Heart left ventricle (tissue), 16 donors: ENCODE measurements at regions not wholly inside any gene's neighbourhood (a gene's known extent, or its start where the extent isn't known, plus 50 kb on each side); places are given as distances from the start of the nearest gene placed in this dataset.

Experiments
- ATAC-seq, 4 donors: fragments of 200-7000 bp; cut with Tn5 transposase; one replicate each; pipeline ENCODE4 v1.9.1; 2020 to 2022; ENCODE audit warnings: moderate library complexity in 4 of 4, mild to moderate bottlenecking in 3 of 4, moderate number of reproducible peaks in 1 of 4
- DNase-seq, 5 donors: peaks; one replicate each; pipeline ENCODE4 v3.0.0-alpha.2; 2020
- H3K27ac ChIP-seq, 12 donors: fragments of 200-600 bp; sonication (generic) in 4 of 12; one replicate each; pipeline versions ENCODE4 v1.5.0 to v1.8.0; 2016 to 2022; ENCODE audit warnings: mild to moderate bottlenecking in 2 of 12
- H3K27me3 ChIP-seq, 9 donors: fragments of 200-600 bp; sonication (generic) in 2 of 9; one replicate each; pipeline versions ENCODE4 v1.5.1 to v1.8.0; 2016 to 2022; ENCODE audit warnings: mild to moderate bottlenecking in 3 of 9
- H3K36me3 ChIP-seq, 9 donors: fragments of 200-600 bp; sonication (generic) in 2 of 9; one replicate each; pipeline versions ENCODE4 v1.5.0 to v1.8.0; 2018 to 2022; ENCODE audit warnings: mild to moderate bottlenecking in 2 of 9
- H3K4me1 ChIP-seq, 12 donors: fragments of 200-600 bp; sonication (generic) in 4 of 12; one replicate each; pipeline versions ENCODE4 v1.5.0 to v1.8.0; 2016 to 2022; ENCODE audit warnings: mild to moderate bottlenecking in 3 of 12
- H3K4me3 ChIP-seq, 12 donors: fragments of 200-600 bp; sonication (generic) in 4 of 12; one replicate each; pipeline versions ENCODE4 v1.5.0 to v1.8.0; 2017 to 2022; ENCODE audit warnings: mild to moderate bottlenecking in 9 of 12, moderate library complexity in 4 of 12
- H3K9me3 ChIP-seq, 12 donors: fragments of 200-600 bp; sonication (generic) in 4 of 12; one replicate each; pipeline versions ENCODE4 v1.5.0 to v1.8.0; 2016 to 2022; ENCODE audit warnings: mild to moderate bottlenecking in 1 of 12
- POLR2A ChIP-seq, 2 donors: fragments of 450-650 bp; IDR thresholded peaks; one replicate each; pipeline ENCODE4 v1.6.1; 2017; ENCODE audit warnings: antibody characterized with exemption in 2 of 2, mild to moderate bottlenecking in 2 of 2, moderate library complexity in 2 of 2
- WGBS, 4 donors: extraction: QIAGEN DNeasy Blood & Tissue Kit in 2 of 4; methylation state at CpG; one replicate each; pipeline versions ENCODE4 v1.1.5 to v1.1.7; 2013 to 2018; 5-methylcytosine and 5-hydroxymethylcytosine counted together
- intact Hi-C, 10 donors: fragments of 100-400 bp; cut with DNase I; formaldehyde crosslinking; loops; one replicate each; pipeline versions ENCODE4 v1.11.1 to v1.14.2; 2022
- TF ChIP-seq, protein P1 (sequence below), 12 donors: fragments of 200-600 bp; sonication (generic) in 4 of 12; IDR thresholded peaks; one replicate each; pipeline versions ENCODE4 v1.5.0 to v1.8.0; 2018 to 2022; ENCODE audit warnings: antibody characterized with exemption in 12 of 12, mild to moderate bottlenecking in 5 of 12
- donor health status: ischemic (EF 13 %, LVEDD 7.1; RV severe dilation, severe dysfunction).
- donor health status: healthy with polysubstance abuse.
- donor health status: DM: no; HTN: yes; CAD: no.
- donor health status: DM: no; HTN: no; CAD: no.
- donor health status: ischemic (EF 25% LVEDD 6.9; RV normal size, moderate dysfunction).
- donor health status: ischemic (EF 25% LVEDD 5.7; RV mildly dilated, moderate dysfunction).
- donor health status: healthy.
- donor health status: DM: yes; HTN: yes; CAD: no.
- donor health status: ischemic (EF 35%, LVEDD 5.7; RV mildly dilated, moderate dysfunction).
- donor health status: nonischemic (EF 11% LVEDD 7.7; RV severe dilation, severe dysfunction).
- donor health status: DM: yes; HTN: yes; CAD: no.
- donor health status: PGD.
- donor health status: ischemic (EF 29% LVEDD 5.4; RV normal size, mild dysfunction).
- donor health status: nonischemic (EF 23%, LVEDD 6.1; RV moderate dilation, normal function).

DNA sequence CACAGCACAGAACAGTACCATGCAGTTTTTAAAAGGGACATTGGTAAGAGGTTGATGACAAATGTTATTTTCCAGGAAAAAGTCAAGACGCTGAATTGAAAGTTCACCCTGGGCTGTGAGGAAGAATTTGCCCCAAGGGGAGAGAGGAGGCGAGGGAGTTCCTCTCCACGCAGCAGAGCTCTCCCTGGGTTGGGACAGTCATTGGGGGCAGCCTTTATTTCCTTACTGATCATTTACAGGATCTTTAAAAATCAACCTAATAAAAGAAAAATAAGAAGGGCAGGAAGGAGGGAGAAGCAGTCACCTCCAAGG lies 49.9 kb upstream of the WNT7B start:
- H3K27ac ChIP-seq, result peak overlapping the region; percentile 52 to 93 (median 84)

DNA sequence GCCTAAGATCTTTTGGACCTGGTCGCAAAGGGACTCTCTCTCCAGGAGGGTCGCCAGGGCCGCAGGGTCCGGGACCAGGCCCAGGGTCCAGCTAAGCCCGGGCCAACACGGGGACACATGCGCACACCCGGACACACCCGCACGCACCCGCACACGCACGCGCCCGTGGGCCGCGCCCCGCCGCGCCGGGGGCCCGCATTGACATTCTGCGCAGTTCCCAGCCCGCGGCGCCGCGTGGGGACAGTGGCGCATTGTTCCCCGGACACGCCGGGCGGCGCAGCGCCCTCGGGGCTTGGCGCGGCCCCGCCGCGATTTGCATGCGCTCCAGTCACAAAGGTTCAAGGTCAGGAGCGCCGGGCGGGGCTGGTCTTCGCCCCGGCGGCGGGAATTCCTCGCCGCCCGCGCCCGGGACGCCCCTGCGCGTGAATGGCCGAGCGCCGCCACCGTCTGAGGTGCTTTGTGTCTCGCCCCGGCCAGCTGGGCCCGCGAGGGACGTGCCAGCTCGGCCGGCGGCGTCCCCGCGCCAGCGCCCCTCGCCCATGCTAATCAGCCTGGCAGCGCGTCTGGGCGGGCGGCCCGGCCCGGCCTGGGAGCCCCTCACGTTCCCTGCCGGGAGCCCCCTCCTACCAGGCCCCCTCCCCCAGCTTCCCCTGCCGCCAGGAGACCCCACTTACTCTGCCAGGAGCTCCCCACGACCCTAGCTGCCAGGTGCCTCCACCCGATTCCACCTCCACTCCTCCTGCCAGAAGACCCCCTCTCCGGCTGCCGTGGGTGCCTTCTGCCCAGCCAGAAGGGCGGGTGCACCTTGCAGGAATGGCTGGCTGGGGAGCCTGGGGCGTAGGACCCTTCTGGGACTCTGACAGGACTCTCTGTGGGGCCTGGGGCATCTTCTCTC lies 50.5 kb upstream of the WNT7B start:
- Histone ChIP-seq H3K36me3 (no peaks in the 10 kb centered on the region), H3K9me3 (no peaks in the 10 kb centered on the region), H3K4me3 (peak overlapping the region; percentile 12 to 61 (median 56)), H3K27ac (peak overlapping the region; percentile 52 to 93 (median 84)), H3K27me3 (peaks cover 0 to 7% (median 0%) of the 10 kb centered on the region in 9 donors), H3K4me1 (peaks cover 0 to 27% (median 14%) of the 10 kb centered on the region in 12 donors)
- DNase-seq (peak; percentile 75 to 87 (median 78)), ATAC-seq (peak in 3 of 4 donors; percentile 68 to 82 (median 81))
- intact Hi-C loops, result no loop called here
- 4 to 16% (median 12%) methylated on average over 39 to 89 of the region's 89 CpGs for WGBS, 4 donors
- TF ChIP-seq, protein P1, sequence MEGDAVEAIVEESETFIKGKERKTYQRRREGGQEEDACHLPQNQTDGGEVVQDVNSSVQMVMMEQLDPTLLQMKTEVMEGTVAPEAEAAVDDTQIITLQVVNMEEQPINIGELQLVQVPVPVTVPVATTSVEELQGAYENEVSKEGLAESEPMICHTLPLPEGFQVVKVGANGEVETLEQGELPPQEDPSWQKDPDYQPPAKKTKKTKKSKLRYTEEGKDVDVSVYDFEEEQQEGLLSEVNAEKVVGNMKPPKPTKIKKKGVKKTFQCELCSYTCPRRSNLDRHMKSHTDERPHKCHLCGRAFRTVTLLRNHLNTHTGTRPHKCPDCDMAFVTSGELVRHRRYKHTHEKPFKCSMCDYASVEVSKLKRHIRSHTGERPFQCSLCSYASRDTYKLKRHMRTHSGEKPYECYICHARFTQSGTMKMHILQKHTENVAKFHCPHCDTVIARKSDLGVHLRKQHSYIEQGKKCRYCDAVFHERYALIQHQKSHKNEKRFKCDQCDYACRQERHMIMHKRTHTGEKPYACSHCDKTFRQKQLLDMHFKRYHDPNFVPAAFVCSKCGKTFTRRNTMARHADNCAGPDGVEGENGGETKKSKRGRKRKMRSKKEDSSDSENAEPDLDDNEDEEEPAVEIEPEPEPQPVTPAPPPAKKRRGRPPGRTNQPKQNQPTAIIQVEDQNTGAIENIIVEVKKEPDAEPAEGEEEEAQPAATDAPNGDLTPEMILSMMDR (IDR thresholded peaks at IDR 0.05), result peak in 7 of 12 donors; percentile 25 to 57 (median 36)
- TF ChIP-seq POLR2A (IDR thresholded peaks at IDR 0.05), result peak in 1 of 2 donors; percentile 49

More for the DNA sequence above, 49.9 kb upstream of the WNT7B start:
- no peak for DNase-seq
- TF ChIP-seq, protein P1 (IDR thresholded peaks at IDR 0.05), result no peak
- TF ChIP-seq POLR2A (IDR thresholded peaks at IDR 0.05), result no peak
- ATAC-seq, result no peak
- H3K27me3 ChIP-seq, result peaks cover 0 to 7% (median 0%) of the 10 kb centered on the region in 9 donors
- peak overlapping the region; percentile 12 to 61 (median 56) for H3K4me3 ChIP-seq
- no peaks in the 10 kb centered on the region for H3K9me3 ChIP-seq
- intact Hi-C loops, result no loop called here
- 44 to 64% (median 62%) methylated on average over 3 of the region's 3 CpGs for WGBS, 4 donors
- H3K4me1 ChIP-seq, result peaks cover 0 to 27% (median 14%) of the 10 kb centered on the region in 12 donors
- no peaks in the 10 kb centered on the region for H3K36me3 ChIP-seq

DNA sequence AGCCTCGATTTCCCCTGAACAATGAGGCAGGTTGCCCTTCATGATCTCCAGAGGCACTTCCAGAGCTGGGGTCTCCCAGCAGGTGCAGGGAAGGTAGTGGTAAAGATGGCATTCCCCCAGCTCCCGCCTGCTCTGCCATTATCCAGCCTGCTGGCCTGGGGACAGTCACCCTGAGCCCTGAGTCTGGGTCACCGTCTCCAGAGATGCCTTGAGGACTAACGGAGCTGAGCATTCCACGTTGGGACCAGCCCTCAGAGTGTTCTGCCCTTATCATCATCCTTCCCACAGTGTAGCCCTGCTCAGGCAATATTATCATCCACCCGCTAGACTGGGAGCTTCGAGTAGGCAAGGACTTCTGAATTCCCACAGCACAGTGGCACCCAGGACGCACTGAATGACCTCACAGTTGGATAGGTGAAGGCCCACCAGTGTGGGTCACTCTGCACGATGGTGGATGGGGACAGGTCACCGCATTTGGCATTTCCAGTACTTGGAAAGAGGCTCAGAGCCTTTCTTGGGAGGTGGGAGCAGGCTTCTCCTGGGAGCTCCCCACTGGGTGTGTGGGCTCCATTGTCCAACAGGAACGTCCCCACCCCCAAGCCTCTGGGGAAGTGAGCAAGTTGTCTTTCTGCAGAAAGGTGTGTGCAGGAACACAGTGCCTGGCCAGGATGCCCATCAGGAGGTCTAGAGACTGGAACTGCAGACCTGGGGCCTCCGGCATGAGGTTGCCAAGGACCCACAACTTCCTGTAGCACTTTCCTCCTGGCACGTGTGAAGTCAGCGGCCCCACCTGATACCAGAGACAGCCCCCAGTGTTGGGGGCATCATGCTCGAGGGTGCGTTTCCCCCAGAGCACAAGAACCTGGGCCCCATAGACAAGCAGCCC lies 51.4 kb upstream of the WNT7B start:
- WGBS, 4 donors, result 78 to 85% (median 80%) methylated on average over 12 to 16 of the region's 16 CpGs
- intact Hi-C loops, result no loop called here
- TF ChIP-seq, protein P1 (IDR thresholded peaks at IDR 0.05), result no peak
- no peak for TF ChIP-seq POLR2A (IDR thresholded peaks at IDR 0.05)
- peaks cover 0 to 7% (median 0%) of the 10 kb centered on the region in 9 donors for H3K27me3 ChIP-seq
- ATAC-seq (no peak), DNase-seq (peak in 2 of 5 donors; percentile 17 to 29)
- no peaks in the 10 kb centered on the region for H3K36me3 ChIP-seq
- peaks cover 0 to 27% (median 14%) of the 10 kb centered on the region in 12 donors for H3K4me1 ChIP-seq
- H3K4me3 ChIP-seq, result no peak overlapping the region
- no peaks in the 10 kb centered on the region for H3K9me3 ChIP-seq
- peak overlapping the region in 10 of 12 donors; percentile 5 to 93 (median 86) for H3K27ac ChIP-seq
